ENCODE measurements at regions not wholly inside any gene's neighbourhood (a gene's known extent, or its start where the extent isn't known, plus 50 kb on each side); places are given as distances from the start of the nearest gene placed in this dataset.
"Not testable (repeated sequence)": the region's sequence is repeated elsewhere in the genome, so short reads cannot be mapped to it uniquely, and the experiment has no call there.

GRCh38 chr3:6018456-6018855 is 830.9 kb downstream of the EDEM1 start:
- Histone ChIP-seq H3K36me3 (no peaks in the 10 kb centered on the region), H3K9me3 (peaks cover 0 to 11% (median 5%) of the 10 kb centered on the region in 4 donors), H3K4me1 (no peaks in the 10 kb centered on the region), H3K4me3 (no peak overlapping the region), H3K27ac (replicated peaks in 1 of 4) (no peak overlapping the region), H3K27me3 (no peaks in the 10 kb centered on the region)
- DNase-seq (ENCODE audit: extremely low spot score), result no peak
- no peak for TF ChIP-seq POLR2A (IDR thresholded peaks at IDR 0.05; ENCODE audit: low read depth)
- TF ChIP-seq POLR2AphosphoS5 (IDR thresholded peaks at IDR 0.05), result no peak
- TF ChIP-seq CTCF (IDR thresholded peaks at IDR 0.05), result no peak
- TF ChIP-seq EP300 (IDR thresholded peaks at IDR 0.05), result no peak
- intact Hi-C loops (cut with DNase I), result no loop called here
- 84% methylated on average over 2 of the region's 2 CpGs for WGBS

GRCh38 chr3:6022621-6023020 is 835.1 kb downstream of the EDEM1 start:
- no peaks in the 10 kb centered on the region for H3K27me3 ChIP-seq
- H3K4me3 ChIP-seq, result no peak overlapping the region
- no peak for DNase-seq (ENCODE audit: extremely low spot score)
- peaks cover 0 to 6% (median 3%) of the 10 kb centered on the region in 4 donors for H3K9me3 ChIP-seq
- no peaks in the 10 kb centered on the region for H3K4me1 ChIP-seq
- H3K27ac ChIP-seq (replicated peaks in 1 of 4), result no peak overlapping the region
- intact Hi-C loops (cut with DNase I), result no loop called here
- H3K36me3 ChIP-seq, result no peaks in the 10 kb centered on the region
- no peak for TF ChIP-seq POLR2A (IDR thresholded peaks at IDR 0.05; ENCODE audit: low read depth)
- no peak for TF ChIP-seq CTCF (IDR thresholded peaks at IDR 0.05)
- TF ChIP-seq EP300 (IDR thresholded peaks at IDR 0.05), result no peak
- no peak for TF ChIP-seq POLR2AphosphoS5 (IDR thresholded peaks at IDR 0.05)

GRCh38 chr3:6025032-6025431 is 835.9 kb upstream of the GRM7 start:
- WGBS, result 90% methylated on average over 1 of the region's 1 CpG
- Histone ChIP-seq H3K4me3 (no peak overlapping the region), H3K27ac (replicated peaks in 1 of 4) (no peak overlapping the region)

GRCh38 chr3:6030648-6031047 is 830.3 kb upstream of the GRM7 start:
- H3K9me3 ChIP-seq; H3K4me1 ChIP-seq; H3K27me3 ChIP-seq; H3K36me3 ChIP-seq; H3K4me3 ChIP-seq; H3K27ac ChIP-seq (replicated peaks in 1 of 4); DNase-seq (ENCODE audit: extremely low spot score); intact Hi-C loops (cut with DNase I): not testable (repeated sequence)
- WGBS, result 48% methylated on average over 4 of the region's 4 CpGs

More at GRCh38 chr3:6025032-6025431, 835.9 kb upstream of the GRM7 start:
- intact Hi-C loops (cut with DNase I), result no loop called here
- Histone ChIP-seq H3K36me3 (no peaks in the 10 kb centered on the region), H3K27me3 (no peaks in the 10 kb centered on the region), H3K9me3 (peaks cover 0 to 6% (median 3%) of the 10 kb centered on the region in 4 donors), H3K4me1 (no peaks in the 10 kb centered on the region)
- no peak for DNase-seq (ENCODE audit: extremely low spot score)
- TF ChIP-seq POLR2AphosphoS5 (IDR thresholded peaks at IDR 0.05), result no peak
- no peak for TF ChIP-seq POLR2A (IDR thresholded peaks at IDR 0.05; ENCODE audit: low read depth)
- no peak for TF ChIP-seq EP300 (IDR thresholded peaks at IDR 0.05)
- TF ChIP-seq CTCF (IDR thresholded peaks at IDR 0.05), result no peak

- Histone ChIP-seq H3K27me3 (no peaks in the 10 kb centered on the region), H3K4me3 (no peak overlapping the region), H3K4me1 (no peaks in the 10 kb centered on the region), H3K9me3 (no peaks in the 10 kb centered on the region), H3K27ac (replicated peaks in 1 of 4) (no peak overlapping the region), H3K36me3 (no peaks in the 10 kb centered on the region)
- no peak for DNase-seq (ENCODE audit: extremely low spot score)
- intact Hi-C loops (cut with DNase I), result no loop called here
- no peak for TF ChIP-seq EP300 (IDR thresholded peaks at IDR 0.05)
- TF ChIP-seq POLR2A (IDR thresholded peaks at IDR 0.05; ENCODE audit: low read depth), result no peak
- TF ChIP-seq POLR2AphosphoS5 (IDR thresholded peaks at IDR 0.05), result no peak
- TF ChIP-seq CTCF (IDR thresholded peaks at IDR 0.05), result no peak
- WGBS, result 90% methylated on average over 4 of the region's 6 CpGs
Observed at GRCh38 chr3:6035626-6036025, 825.3 kb upstream of the GRM7 start.
